ACC112 (cell line): ENCODE measurements at regions not wholly inside any gene's neighbourhood (a gene's known extent, or its start where the extent isn't known, plus 50 kb on each side); places are given as distances from the start of the nearest gene placed in this dataset.
A peak's percentile ranks its signal among the peaks of the same experiment; 100 is the strongest.

ENCODE experiments used
- H2AFZ ChIP-seq: fragments of 200-600 bp; sonication (generic); one replicate; pipeline ENCODE4 v1.6.0; 2017; ENCODE audit warnings: antibody characterized with exemption, low read length; ENCODE audit not compliant: unreplicated experiment
- H3K27ac ChIP-seq: fragments of 200-600 bp; sonication (generic); 2 replicates; pipeline ENCODE4 v1.5.1; 2014; ENCODE audit warnings: low read depth, mild to moderate bottlenecking, antibody characterized with exemption, low read length, moderate library complexity
- H3K27me3 ChIP-seq: fragments of 200-600 bp; sonication (generic); 2 replicates; pipeline ENCODE4 v1.6.1; 2014; ENCODE audit warnings: mild to moderate bottlenecking, antibody characterized with exemption, low read length, moderate library complexity, mixed read lengths; ENCODE audit not compliant: insufficient read depth
- H3K36me3 ChIP-seq: fragments of 200-600 bp; sonication (generic); 2 replicates; pipeline ENCODE4 v1.6.1; 2016; ENCODE audit warnings: mild to moderate bottlenecking, antibody characterized with exemption, low read length, moderate library complexity, mixed read lengths; ENCODE audit not compliant: insufficient read depth
- H3K4me1 ChIP-seq: fragments of 200-600 bp; sonication (generic); one replicate; pipeline ENCODE4 v1.6.1; 2016; ENCODE audit warnings: low read length, mixed read lengths; ENCODE audit not compliant: insufficient read depth, unreplicated experiment, control insufficient read depth
- H3K4me3 ChIP-seq: fragments of 200-600 bp; sonication (generic); 2 replicates; pipeline ENCODE4 v1.5.1; 2014; ENCODE audit warnings: mild to moderate bottlenecking, low read depth, low read length
- H3K79me2 ChIP-seq: fragments of 200-600 bp; sonication (generic); one replicate; pipeline ENCODE4 v1.6.0; 2016; ENCODE audit warnings: low read length; ENCODE audit not compliant: control insufficient read depth, unreplicated experiment, insufficient read depth

- Histone ChIP-seq H3K27me3 (no peaks in the 10 kb centered on the region), H3K36me3 (no peaks in the 10 kb centered on the region), H2AFZ (no peak overlapping the region), H3K27ac (no peak overlapping the region), H3K4me3 (no peak overlapping the region), H3K79me2 (no peaks in the 10 kb centered on the region), H3K4me1 (no peaks in the 10 kb centered on the region)
These were observed 330.5 kb upstream of the SPANXN1 start for GRCh38 chrX:144916785-144917184.

GRCh38 chrX:144918936-144919335 lies 328.4 kb upstream of the SPANXN1 start:
- H3K4me3 ChIP-seq = no peak overlapping the region
- H3K27me3 ChIP-seq = no peaks in the 10 kb centered on the region
- H2AFZ ChIP-seq = no peak overlapping the region
- no peaks in the 10 kb centered on the region for H3K36me3 ChIP-seq
- no peak overlapping the region for H3K27ac ChIP-seq
- H3K79me2 ChIP-seq = no peaks in the 10 kb centered on the region
- H3K4me1 ChIP-seq = no peaks in the 10 kb centered on the region

GRCh38 chrX:144946666-144947065 lies 300.6 kb upstream of the SPANXN1 start:
- H3K27me3 ChIP-seq = no peaks in the 10 kb centered on the region
- H3K27ac ChIP-seq = peak overlapping the region; percentile 83
- no peaks in the 10 kb centered on the region for H3K79me2 ChIP-seq
- H3K4me1 ChIP-seq = peaks cover 6% of the 10 kb centered on the region
- H3K36me3 ChIP-seq = no peaks in the 10 kb centered on the region
- H2AFZ ChIP-seq = no peak overlapping the region
- H3K4me3 ChIP-seq = no peak overlapping the region
